OCI-LY1 (cell line): ENCODE measurements at regions not wholly inside any gene's neighbourhood (a gene's known extent, or its start where the extent isn't known, plus 50 kb on each side); places are given as distances from the start of the nearest gene placed in this dataset.

Source experiments
- CTCF ChIP-seq: fragments of 200-600 bp; sonication (generic), shearing (Covaris generic); IDR thresholded peaks from 2 replicates; pipeline ENCODE4 v1.5.1; 2017; ENCODE audit warnings: mild to moderate bottlenecking, antibody characterized with exemption, low read length, moderate library complexity, mixed read lengths
- EZH2 ChIP-seq: fragments of 200-600 bp; sonication (generic), shearing (Covaris generic); IDR thresholded peaks from 2 replicates; pipeline ENCODE4 v1.8.0; 2017; ENCODE audit warnings: borderline replicate concordance, mixed run types, mild to moderate bottlenecking, antibody characterized with exemption, low read length, moderate library complexity, mixed read lengths

DNA sequence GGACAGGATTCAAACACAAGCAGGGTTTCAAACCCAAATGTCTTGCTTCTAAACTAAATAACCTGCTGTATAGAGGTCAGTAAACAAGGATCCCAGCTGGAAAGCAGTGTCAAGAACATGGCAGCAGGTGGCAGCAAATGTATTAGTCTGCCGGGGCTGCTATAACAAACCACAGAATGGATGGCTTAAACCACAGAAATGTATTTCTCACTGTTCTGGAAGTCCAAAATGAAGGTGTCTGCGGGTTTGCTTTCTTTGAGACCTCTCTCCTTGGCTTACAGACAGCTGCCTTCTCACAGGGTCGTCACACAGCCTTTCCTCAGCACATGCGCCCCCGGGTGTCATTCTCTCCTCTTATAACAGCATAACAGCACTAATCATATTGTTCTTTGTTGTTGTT is 65.1 kb upstream of the LRRC55 start:
- TF ChIP-seq EZH2 = no peak
- peak; percentile 75 for TF ChIP-seq CTCF
